ENCODE measurements at regions not wholly inside any gene's neighbourhood (a gene's known extent, or its start where the extent isn't known, plus 50 kb on each side); places are given as distances from the start of the nearest gene placed in this dataset.
"Not testable (repeated sequence)": the region's sequence is repeated elsewhere in the genome, so short reads cannot be mapped to it uniquely, and the experiment has no call there.

- TF ChIP-seq ZNF274 (IDR thresholded peaks at IDR 0.05; ENCODE audit: low read depth, low read length) = no peak
- H3K4me3 ChIP-seq (ENCODE audit: low read length) = no peak overlapping the region
Measured at GRCh38 chr9:110011628-110012320, 196.2 kb downstream of the C9orf152 start.

- H3K4me3 ChIP-seq (ENCODE audit: low read length) = no peak overlapping the region
- TF ChIP-seq ZNF274 (IDR thresholded peaks at IDR 0.05; ENCODE audit: low read depth, low read length) = no peak
Measured at GRCh38 chr9:110013064-110013463, 194.9 kb downstream of the C9orf152 start.

- TF ChIP-seq ZNF274 (IDR thresholded peaks at IDR 0.05; ENCODE audit: low read depth, low read length) = no peak
- no peak overlapping the region for H3K4me3 ChIP-seq (ENCODE audit: low read length)
Measured at GRCh38 chr9:110015759-110016158, 192.2 kb downstream of the C9orf152 start.

- no peak overlapping the region for H3K4me3 ChIP-seq (ENCODE audit: low read length)
- no peak for TF ChIP-seq ZNF274 (IDR thresholded peaks at IDR 0.05; ENCODE audit: low read depth, low read length)
Measured at GRCh38 chr9:110016340-110016739, 191.6 kb downstream of the C9orf152 start.

- H3K4me3 ChIP-seq (ENCODE audit: low read length) = not testable (repeated sequence)
Measured at GRCh38 chr9:110020216-110020615, 187.7 kb downstream of the C9orf152 start.

- H3K4me3 ChIP-seq (ENCODE audit: low read length) = peak overlapping the region; percentile 29; the same call in 1 of the 2 replicates
- TF ChIP-seq ZNF274 (IDR thresholded peaks at IDR 0.05; ENCODE audit: low read depth, low read length) = no peak
Measured at GRCh38 chr9:110021891-110022290, 186.1 kb downstream of the C9orf152 start.

- H3K4me3 ChIP-seq (ENCODE audit: low read length) = not testable (repeated sequence)
Measured at GRCh38 chr9:110023221-110023620, 184.7 kb downstream of the C9orf152 start.

- TF ChIP-seq ZNF274 (IDR thresholded peaks at IDR 0.05; ENCODE audit: low read depth, low read length) = no peak
- no peak overlapping the region for H3K4me3 ChIP-seq (ENCODE audit: low read length)
Measured at GRCh38 chr9:110025551-110026170, 182.3 kb downstream of the C9orf152 start.

GRCh38 chr9:110027671-110028081 lies 180.3 kb downstream of the C9orf152 start:
- TF ChIP-seq ZNF274 (IDR thresholded peaks at IDR 0.05; ENCODE audit: low read depth, low read length) = no peak
- no peak overlapping the region for H3K4me3 ChIP-seq (ENCODE audit: low read length)

GRCh38 chr9:110028271-110028670 lies 179.7 kb downstream of the C9orf152 start:
- no peak overlapping the region for H3K4me3 ChIP-seq (ENCODE audit: low read length)
- TF ChIP-seq ZNF274 (IDR thresholded peaks at IDR 0.05; ENCODE audit: low read depth, low read length) = no peak

- no peak for TF ChIP-seq ZNF274 (IDR thresholded peaks at IDR 0.05; ENCODE audit: low read depth, low read length)
- H3K4me3 ChIP-seq (ENCODE audit: low read length) = no peak overlapping the region
Measured at GRCh38 chr9:110028676-110029075, 179.3 kb downstream of the C9orf152 start.

- no peak overlapping the region for H3K4me3 ChIP-seq (ENCODE audit: low read length)
- no peak for TF ChIP-seq ZNF274 (IDR thresholded peaks at IDR 0.05; ENCODE audit: low read depth, low read length)
Measured at GRCh38 chr9:110029429-110029955, 178.5 kb downstream of the C9orf152 start.

GRCh38 chr9:110029956-110030480 lies 177.9 kb downstream of the C9orf152 start:
- TF ChIP-seq ZNF274 (IDR thresholded peaks at IDR 0.05; ENCODE audit: low read depth, low read length) = no peak
- H3K4me3 ChIP-seq (ENCODE audit: low read length) = no peak overlapping the region

GRCh38 chr9:110030632-110031031 lies 177.3 kb downstream of the C9orf152 start:
- TF ChIP-seq ZNF274 (IDR thresholded peaks at IDR 0.05; ENCODE audit: low read depth, low read length) = no peak
- no peak overlapping the region for H3K4me3 ChIP-seq (ENCODE audit: low read length)

- no peak for TF ChIP-seq ZNF274 (IDR thresholded peaks at IDR 0.05; ENCODE audit: low read depth, low read length)
- H3K4me3 ChIP-seq (ENCODE audit: low read length) = no peak overlapping the region
Measured at GRCh38 chr9:110031511-110032173, 176.3 kb downstream of the C9orf152 start.

- not testable (repeated sequence) for H3K4me3 ChIP-seq (ENCODE audit: low read length)
Measured at GRCh38 chr9:110032532-110032931, 175.4 kb downstream of the C9orf152 start.

Measured in GM08714 (cell line).